ENCODE measurements at regions not wholly inside any gene's neighbourhood (a gene's known extent, or its start where the extent isn't known, plus 50 kb on each side); places are given as distances from the start of the nearest gene placed in this dataset.

DNA sequence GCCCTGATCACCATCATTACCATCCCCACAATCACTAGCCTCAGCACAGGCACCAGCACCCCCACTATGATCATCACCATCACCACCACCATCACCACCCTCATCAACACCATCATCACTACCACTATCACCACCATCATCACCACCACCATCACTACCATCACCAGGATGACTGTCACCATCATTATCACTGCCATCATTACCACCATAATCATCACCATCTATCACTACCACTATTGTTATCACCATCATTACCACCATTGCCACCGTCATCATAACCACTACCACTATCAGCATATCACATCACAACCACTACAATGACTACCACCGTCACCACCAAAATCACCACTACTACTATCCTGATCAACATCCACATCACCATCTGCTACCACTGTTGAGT, 57.3 kb upstream of the CASZ1 start:
- ATAC-seq: no peak
- TF ChIP-seq TCF4 (CRISPR knock-in tag; IDR thresholded peaks at IDR 0.05; ENCODE audit: borderline replicate concordance): no peak
- no peak for TF ChIP-seq ZFP30 (CRISPR knock-in tag; IDR thresholded peaks at IDR 0.05)
- no peak for TF ChIP-seq PPARA (CRISPR knock-in tag; IDR thresholded peaks at IDR 0.05; ENCODE audit: borderline replicate concordance)

DNA sequence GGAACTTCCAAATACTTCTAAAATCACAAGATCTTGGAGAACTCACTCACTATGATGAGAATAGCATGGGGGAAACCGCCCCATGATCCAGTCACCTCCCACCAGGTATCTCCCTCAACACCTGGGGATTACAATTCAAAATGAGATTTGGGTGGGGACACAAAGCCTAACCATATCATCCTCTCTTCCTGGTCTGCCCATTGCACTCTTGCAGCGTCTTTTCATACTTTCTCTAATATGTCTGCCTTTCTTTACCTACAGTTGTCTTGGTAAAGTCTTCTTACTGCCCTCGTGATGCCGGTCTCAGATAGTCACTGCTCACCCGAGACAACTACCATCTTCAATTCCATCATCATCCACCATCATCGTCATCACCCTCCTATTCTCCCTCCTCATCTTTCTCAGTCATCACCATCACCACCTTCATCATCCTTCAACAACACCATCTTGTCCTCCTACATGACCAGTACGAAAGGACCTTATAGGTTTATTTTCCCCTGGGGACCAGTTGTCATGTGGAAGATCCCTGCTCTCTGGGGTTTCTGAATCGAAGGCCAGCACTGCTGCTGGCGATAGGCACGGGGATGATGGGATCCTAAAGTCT, 58.5 kb upstream of the CASZ1 start:
- no peak for TF ChIP-seq PPARA (CRISPR knock-in tag; IDR thresholded peaks at IDR 0.05; ENCODE audit: borderline replicate concordance)
- TF ChIP-seq, protein P1, sequence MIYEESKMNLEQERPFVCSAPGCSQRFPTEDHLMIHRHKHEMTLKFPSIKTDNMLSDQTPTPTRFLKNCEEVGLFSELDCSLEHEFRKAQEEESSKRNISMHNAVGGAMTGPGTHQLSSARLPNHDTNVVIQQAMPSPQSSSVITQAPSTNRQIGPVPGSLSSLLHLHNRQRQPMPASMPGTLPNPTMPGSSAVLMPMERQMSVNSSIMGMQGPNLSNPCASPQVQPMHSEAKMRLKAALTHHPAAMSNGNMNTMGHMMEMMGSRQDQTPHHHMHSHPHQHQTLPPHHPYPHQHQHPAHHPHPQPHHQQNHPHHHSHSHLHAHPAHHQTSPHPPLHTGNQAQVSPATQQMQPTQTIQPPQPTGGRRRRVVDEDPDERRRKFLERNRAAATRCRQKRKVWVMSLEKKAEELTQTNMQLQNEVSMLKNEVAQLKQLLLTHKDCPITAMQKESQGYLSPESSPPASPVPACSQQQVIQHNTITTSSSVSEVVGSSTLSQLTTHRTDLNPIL (CRISPR knock-in tag; IDR thresholded peaks at IDR 0.05; ENCODE audit: low read depth): no peak
- TF ChIP-seq GLIS3 (CRISPR knock-in tag; IDR thresholded peaks at IDR 0.05): no peak
- TF ChIP-seq ZC3H10 (CRISPR knock-in tag; IDR thresholded peaks at IDR 0.05): no peak
- ATAC-seq: no peak

DNA sequence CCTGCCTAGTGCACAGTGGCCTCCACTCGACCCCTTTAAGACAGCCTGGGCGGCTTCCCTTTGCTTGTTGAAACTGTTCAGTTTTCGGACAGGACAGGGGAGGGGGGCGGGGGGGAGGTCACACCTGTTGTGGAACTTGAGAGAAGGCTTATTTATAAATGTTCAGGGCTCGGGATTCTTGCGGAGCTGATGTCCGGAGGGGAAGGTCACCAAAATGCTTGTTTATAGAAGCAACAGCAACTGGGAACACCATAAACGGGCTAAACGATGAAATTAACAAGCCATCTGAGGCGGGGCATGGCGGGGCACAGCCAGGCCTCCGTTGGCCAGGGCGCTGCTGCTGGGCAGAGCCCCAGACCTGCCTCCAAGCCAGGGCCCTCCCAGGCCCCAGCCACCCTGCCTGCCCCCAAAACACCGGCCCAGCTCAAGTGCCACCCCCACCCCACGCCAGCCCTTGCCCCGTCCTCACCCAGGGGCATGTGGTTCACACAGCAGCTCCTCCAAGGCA, 59.8 kb upstream of the CASZ1 start:
- TF ChIP-seq ZNF70 (CRISPR knock-in tag; IDR thresholded peaks at IDR 0.05) (no peak), TCF4 (CRISPR knock-in tag; IDR thresholded peaks at IDR 0.05; ENCODE audit: borderline replicate concordance) (no peak), OSR1 (CRISPR knock-in tag; IDR thresholded peaks at IDR 0.05) (no peak), SNAI2 (CRISPR knock-in tag; IDR thresholded peaks at IDR 0.05) (no peak), ZNF565 (CRISPR knock-in tag; conservative IDR thresholded peaks at IDR 0.05; ENCODE audit: low read depth) (no peak), BACH2 (CRISPR knock-in tag; IDR thresholded peaks at IDR 0.05; ENCODE audit: borderline replicate concordance) (no peak), ZFP30 (CRISPR knock-in tag; IDR thresholded peaks at IDR 0.05) (no peak), PPARA (CRISPR knock-in tag; IDR thresholded peaks at IDR 0.05; ENCODE audit: borderline replicate concordance) (no peak), ZNF8 (CRISPR knock-in tag; IDR thresholded peaks at IDR 0.05) (no peak), ESRRG (CRISPR knock-in tag; IDR thresholded peaks at IDR 0.05) (no peak), CSDC2 (CRISPR knock-in tag; IDR thresholded peaks at IDR 0.05) (no peak), ARNTL (CRISPR knock-in tag; IDR thresholded peaks at IDR 0.05; ENCODE audit: borderline replicate concordance, low read depth) (no peak), GLIS3 (CRISPR knock-in tag; IDR thresholded peaks at IDR 0.05) (no peak), ZFP3 (CRISPR knock-in tag; IDR thresholded peaks at IDR 0.05) (no peak), TOX (CRISPR knock-in tag; IDR thresholded peaks at IDR 0.05; ENCODE audit: borderline replicate concordance) (no peak), ISL1 (CRISPR knock-in tag; IDR thresholded peaks at IDR 0.05) (no peak)
- TF ChIP-seq, protein P1 (CRISPR knock-in tag; IDR thresholded peaks at IDR 0.05; ENCODE audit: low read depth): no peak
- TF ChIP-seq, protein P2, sequence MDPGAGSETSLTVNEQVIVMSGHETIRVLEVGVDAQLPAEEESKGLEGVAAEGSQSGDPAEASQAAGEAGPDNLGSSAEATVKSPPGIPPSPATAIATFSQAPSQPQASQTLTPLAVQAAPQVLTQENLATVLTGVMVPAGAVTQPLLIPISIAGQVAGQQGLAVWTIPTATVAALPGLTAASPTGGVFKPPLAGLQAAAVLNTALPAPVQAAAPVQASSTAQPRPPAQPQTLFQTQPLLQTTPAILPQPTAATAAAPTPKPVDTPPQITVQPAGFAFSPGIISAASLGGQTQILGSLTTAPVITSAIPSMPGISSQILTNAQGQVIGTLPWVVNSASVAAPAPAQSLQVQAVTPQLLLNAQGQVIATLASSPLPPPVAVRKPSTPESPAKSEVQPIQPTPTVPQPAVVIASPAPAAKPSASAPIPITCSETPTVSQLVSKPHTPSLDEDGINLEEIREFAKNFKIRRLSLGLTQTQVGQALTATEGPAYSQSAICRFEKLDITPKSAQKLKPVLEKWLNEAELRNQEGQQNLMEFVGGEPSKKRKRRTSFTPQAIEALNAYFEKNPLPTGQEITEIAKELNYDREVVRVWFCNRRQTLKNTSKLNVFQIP (CRISPR knock-in tag; IDR thresholded peaks at IDR 0.05; ENCODE audit: borderline replicate concordance, low read depth): no peak
- TF ChIP-seq, protein P3, sequence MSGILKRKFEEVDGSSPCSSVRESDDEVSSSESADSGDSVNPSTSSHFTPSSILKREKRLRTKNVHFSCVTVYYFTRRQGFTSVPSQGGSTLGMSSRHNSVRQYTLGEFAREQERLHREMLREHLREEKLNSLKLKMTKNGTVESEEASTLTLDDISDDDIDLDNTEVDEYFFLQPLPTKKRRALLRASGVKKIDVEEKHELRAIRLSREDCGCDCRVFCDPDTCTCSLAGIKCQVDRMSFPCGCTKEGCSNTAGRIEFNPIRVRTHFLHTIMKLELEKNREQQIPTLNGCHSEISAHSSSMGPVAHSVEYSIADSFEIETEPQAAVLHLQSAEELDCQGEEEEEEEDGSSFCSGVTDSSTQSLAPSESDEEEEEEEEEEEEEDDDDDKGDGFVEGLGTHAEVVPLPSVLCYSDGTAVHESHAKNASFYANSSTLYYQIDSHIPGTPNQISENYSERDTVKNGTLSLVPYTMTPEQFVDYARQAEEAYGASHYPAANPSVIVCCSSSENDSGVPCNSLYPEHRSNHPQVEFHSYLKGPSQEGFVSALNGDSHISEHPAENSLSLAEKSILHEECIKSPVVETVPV (CRISPR knock-in tag; IDR thresholded peaks at IDR 0.05): no peak
- TF ChIP-seq, protein P4, sequence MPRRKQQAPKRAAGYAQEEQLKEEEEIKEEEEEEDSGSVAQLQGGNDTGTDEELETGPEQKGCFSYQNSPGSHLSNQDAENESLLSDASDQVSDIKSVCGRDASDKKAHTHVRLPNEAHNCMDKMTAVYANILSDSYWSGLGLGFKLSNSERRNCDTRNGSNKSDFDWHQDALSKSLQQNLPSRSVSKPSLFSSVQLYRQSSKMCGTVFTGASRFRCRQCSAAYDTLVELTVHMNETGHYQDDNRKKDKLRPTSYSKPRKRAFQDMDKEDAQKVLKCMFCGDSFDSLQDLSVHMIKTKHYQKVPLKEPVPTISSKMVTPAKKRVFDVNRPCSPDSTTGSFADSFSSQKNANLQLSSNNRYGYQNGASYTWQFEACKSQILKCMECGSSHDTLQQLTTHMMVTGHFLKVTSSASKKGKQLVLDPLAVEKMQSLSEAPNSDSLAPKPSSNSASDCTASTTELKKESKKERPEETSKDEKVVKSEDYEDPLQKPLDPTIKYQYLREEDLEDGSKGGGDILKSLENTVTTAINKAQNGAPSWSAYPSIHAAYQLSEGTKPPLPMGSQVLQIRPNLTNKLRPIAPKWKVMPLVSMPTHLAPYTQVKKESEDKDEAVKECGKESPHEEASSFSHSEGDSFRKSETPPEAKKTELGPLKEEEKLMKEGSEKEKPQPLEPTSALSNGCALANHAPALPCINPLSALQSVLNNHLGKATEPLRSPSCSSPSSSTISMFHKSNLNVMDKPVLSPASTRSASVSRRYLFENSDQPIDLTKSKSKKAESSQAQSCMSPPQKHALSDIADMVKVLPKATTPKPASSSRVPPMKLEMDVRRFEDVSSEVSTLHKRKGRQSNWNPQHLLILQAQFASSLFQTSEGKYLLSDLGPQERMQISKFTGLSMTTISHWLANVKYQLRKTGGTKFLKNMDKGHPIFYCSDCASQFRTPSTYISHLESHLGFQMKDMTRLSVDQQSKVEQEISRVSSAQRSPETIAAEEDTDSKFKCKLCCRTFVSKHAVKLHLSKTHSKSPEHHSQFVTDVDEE (CRISPR knock-in tag; IDR thresholded peaks at IDR 0.05): no peak
- ATAC-seq: no peak
